LNCAP (cell line): ENCODE measurements at regions not wholly inside any gene's neighbourhood (a gene's known extent, or its start where the extent isn't known, plus 50 kb on each side); places are given as distances from the start of the nearest gene placed in this dataset.

Experiments used
- TF ChIP-seq, protein P1 (sequence below): fragments of 450-650 bp; IDR thresholded peaks from 2 replicates; pipeline ENCODE4 v1.5.1; 2017; ENCODE audit warnings: mild to moderate bottlenecking

DNA sequence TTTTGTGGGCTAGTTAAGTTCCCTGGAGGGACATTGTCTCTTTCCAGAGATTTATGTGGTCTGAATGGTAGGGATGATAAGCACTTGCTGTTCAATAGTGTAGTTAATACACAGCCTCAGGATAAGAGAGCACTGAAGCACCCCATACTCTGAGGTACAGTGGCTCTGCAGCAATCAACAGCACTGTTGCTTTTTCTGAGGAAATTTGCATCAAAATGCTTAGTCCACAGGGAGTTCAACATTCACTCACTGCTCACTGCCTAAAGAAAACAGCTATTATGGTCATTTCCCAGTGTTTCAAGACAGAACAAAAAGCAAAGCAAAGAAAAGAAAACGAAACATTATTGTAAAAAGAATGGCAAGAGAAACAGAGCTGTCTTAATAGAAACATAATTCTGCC, 441.9 kb downstream of the PLOD2 start:
- TF ChIP-seq, protein P1, sequence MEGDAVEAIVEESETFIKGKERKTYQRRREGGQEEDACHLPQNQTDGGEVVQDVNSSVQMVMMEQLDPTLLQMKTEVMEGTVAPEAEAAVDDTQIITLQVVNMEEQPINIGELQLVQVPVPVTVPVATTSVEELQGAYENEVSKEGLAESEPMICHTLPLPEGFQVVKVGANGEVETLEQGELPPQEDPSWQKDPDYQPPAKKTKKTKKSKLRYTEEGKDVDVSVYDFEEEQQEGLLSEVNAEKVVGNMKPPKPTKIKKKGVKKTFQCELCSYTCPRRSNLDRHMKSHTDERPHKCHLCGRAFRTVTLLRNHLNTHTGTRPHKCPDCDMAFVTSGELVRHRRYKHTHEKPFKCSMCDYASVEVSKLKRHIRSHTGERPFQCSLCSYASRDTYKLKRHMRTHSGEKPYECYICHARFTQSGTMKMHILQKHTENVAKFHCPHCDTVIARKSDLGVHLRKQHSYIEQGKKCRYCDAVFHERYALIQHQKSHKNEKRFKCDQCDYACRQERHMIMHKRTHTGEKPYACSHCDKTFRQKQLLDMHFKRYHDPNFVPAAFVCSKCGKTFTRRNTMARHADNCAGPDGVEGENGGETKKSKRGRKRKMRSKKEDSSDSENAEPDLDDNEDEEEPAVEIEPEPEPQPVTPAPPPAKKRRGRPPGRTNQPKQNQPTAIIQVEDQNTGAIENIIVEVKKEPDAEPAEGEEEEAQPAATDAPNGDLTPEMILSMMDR: no peak

DNA sequence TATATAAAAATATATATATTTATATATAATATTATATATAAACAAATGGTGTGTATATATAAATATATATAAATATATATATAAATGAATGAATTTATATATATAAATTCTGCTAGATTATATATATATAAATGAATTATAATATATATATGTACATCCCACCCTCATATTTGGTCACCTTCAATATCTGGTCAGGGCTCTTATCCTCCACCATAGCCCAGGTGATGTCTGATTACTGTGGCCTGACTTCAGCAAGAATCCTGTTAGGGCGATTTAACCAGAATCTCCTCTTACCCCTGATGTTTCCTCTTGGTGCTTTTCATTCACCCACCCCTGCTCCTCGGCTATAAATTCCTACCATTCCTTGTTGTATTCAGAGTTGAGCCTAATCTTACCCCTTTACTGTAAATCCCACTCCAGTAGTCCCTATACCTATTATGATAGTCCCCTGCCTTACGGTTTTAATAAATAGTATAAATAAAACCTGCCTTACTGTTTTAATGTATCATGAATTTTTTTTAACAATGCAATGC, 439.6 kb downstream of the PLOD2 start:
- TF ChIP-seq, protein P1: no peak

DNA sequence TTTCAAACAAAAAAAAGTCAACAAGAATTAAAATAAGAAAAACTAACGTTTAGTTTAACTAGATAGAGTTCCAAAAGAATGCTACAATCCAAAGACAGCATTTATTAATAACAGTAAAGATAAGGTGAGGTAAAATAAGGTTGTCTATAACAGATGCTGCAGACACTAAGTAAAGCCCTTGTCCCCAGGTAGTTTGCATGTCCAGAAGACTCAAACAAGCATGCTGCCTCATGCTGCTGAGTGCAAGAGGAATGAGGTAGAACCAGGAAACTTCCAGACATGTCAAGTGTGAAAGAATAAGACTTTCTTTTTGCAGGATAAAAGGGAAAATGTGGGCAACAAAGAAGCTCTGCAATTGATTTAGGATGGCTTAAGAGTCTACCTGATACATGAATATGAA, 439.2 kb downstream of the PLOD2 start:
- TF ChIP-seq, protein P1: no peak

DNA sequence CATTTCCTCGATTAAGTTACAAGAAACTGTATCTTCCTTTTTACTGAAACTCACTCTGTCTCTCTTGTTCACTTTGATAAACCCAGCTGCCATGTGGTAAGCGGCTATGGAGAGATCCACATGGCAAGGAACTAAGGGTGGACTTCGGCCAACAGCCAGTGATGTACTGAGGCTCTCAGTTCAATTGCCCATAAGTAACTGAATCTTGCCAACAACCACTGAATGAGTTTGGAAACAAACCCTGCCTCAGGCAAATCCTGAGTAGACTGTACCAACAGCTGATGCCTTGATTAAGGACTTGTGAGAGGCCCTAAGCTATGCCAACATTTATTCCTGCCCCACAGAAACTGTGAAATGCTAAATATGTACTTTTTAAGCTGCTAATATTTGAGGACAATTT, 433.5 kb downstream of the PLOD2 start:
- TF ChIP-seq, protein P1: no peak

DNA sequence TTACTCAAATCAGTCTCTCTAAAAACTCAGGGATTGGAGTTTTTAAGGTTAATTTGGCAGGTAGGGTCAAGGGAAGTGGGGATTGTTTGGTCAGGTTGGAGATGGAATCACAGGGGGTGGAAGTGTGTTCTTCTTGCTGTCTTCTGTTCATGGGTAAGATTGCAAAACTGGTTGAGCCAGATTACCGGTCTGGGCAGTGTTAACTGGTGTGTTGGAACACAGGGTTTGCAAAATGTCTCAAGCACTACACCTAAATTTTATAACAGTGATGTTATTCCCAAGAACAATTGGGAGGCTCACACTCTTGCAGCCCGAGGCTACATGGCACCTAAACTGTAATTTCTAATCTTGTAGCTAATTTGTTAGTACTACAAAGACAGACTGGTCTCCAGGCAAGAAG, 425.4 kb downstream of the PLOD2 start:
- TF ChIP-seq, protein P1: no peak

DNA sequence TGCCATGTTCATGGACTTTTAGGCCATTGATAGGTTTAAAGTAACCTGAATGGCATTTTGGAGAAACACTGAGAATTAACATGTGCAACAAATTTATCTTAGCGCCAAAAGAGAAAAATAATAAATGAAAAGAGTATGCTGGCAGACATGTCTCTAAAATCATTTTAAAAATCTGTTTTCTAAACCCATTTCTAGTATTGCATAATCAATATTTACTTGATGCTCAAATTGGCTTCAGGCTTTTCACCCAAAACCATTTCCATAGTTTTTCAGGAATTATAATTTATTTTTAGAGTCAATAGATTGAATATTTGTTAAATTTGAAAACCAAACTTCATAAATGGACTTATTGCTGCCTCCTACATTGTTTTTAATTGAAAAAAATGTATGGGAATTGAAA, 423.0 kb downstream of the PLOD2 start:
- TF ChIP-seq, protein P1: no peak

DNA sequence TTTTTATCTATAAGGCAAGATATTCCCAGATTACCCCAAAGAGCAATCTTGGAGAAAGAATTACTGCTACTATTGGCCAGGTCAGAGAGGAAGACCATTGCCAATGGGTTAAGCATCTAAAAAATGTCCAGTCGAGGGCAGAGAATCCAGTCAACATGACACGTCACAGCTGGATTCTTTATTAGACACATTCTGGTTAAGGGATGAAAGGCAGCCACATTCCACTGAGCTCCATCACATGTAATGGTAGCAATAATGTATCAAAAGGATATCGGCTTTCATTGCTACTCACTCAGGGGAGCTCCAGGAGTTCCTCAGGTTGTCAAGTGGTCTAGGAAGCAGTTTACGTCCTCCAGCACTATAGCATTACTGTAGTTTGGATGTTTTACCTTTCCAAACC, 421.1 kb downstream of the PLOD2 start:
- TF ChIP-seq, protein P1: no peak

DNA sequence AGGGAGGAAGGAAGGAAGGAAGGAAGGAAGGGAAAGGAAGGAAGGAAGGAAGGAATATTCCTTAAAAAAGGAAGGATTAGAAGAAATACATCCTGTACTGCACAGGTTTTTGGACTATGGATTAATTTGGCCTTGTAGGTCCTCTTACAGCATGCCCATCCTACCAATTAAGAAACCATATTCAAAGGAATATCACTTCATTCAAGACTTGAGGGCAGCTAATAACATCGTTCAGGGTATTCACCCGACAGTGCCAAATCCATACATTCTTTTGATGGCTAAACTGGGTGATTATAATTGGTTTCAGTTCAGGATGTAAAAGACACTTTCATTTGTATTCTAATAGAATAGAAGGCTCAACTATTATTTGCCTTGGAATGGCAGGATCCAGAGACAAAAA, 410.3 kb downstream of the PLOD2 start:
- TF ChIP-seq, protein P1: no peak
